Prostate gland (tissue), 2 donors: ENCODE measurements at regions not wholly inside any gene's neighbourhood (a gene's known extent, or its start where the extent isn't known, plus 50 kb on each side); places are given as distances from the start of the nearest gene placed in this dataset.

ENCODE experiments used
- CTCF ChIP-seq, 4 experiments: fragments of 200-600 bp in 2 of 4; fragments of 450-650 bp in 2 of 4; sonication (generic) in 2 of 4; IDR thresholded peaks; 1 replicate in 3 of 4; 2 replicates in 1 of 4; pipeline ENCODE4 v1.5.1; 2016 to 2019; ENCODE audit warnings: antibody characterized with exemption in 4 of 4, mild to moderate bottlenecking in 2 of 4, moderate library complexity in 2 of 4
- POLR2A ChIP-seq: fragments of 450-650 bp; IDR thresholded peaks from one replicate; pipeline ENCODE4 v1.6.1; 2016; ENCODE audit warnings: antibody characterized with exemption, mild to moderate bottlenecking
- POLR2AphosphoS5 ChIP-seq: sonication (generic); formaldehyde crosslinking; IDR thresholded peaks from one replicate; pipeline ENCODE4 v1.6.1; 2017; ENCODE audit warnings: antibody characterized with exemption

- TF ChIP-seq CTCF (IDR thresholded peaks at IDR 0.05) (no peak), POLR2AphosphoS5 (no peak), POLR2A (no peak)
Measured at GRCh38 chr14:34172173-34172451, 221.2 kb upstream of the EGLN3 start.
